Hematopoietic multipotent progenitor cell treated with erythropoietin and hydrocortisone succinate and interleukin-3 and kit ligand, for 17 days (in vitro differentiated cells): ENCODE measurements at regions not wholly inside any gene's neighbourhood (a gene's known extent, or its start where the extent isn't known, plus 50 kb on each side); places are given as distances from the start of the nearest gene placed in this dataset.

Source experiments
- DNase-seq: peaks from one replicate; pipeline ENCODE4 v3.0.0-alpha.2; 2015; ENCODE audit warnings: low spot score

- DNase-seq = no peak
These were observed 190.3 kb upstream of the CRY1 start for GRCh38 chr12:107283652-107284051.

GRCh38 chr12:107284692-107285091, 191.3 kb upstream of the CRY1 start:
- no peak for DNase-seq

- DNase-seq = no peak
These were observed 194.4 kb upstream of the CRY1 start for GRCh38 chr12:107287436-107288413.

- no peak for DNase-seq
These were observed 195.2 kb upstream of the CRY1 start for GRCh38 chr12:107288414-107289127.

GRCh38 chr12:107291018-107291417, 197.7 kb upstream of the CRY1 start:
- DNase-seq = no peak

GRCh38 chr12:107296681-107297089, 203.3 kb upstream of the CRY1 start:
- DNase-seq = no peak

GRCh38 chr12:107302649-107303341, 209.4 kb upstream of the CRY1 start:
- DNase-seq = no peak

GRCh38 chr12:107304588-107305532, 211.5 kb upstream of the CRY1 start:
- DNase-seq = no peak

- DNase-seq = no peak
These were observed 212.9 kb upstream of the CRY1 start for GRCh38 chr12:107306141-107306659.

GRCh38 chr12:107308310-107308709, 215.0 kb upstream of the CRY1 start:
- DNase-seq = no peak

- no peak for DNase-seq
These were observed 215.7 kb upstream of the CRY1 start for GRCh38 chr12:107309020-107309419.

- no peak for DNase-seq
These were observed 217.3 kb upstream of the CRY1 start for GRCh38 chr12:107310621-107311020.

- DNase-seq = no peak
These were observed 218.3 kb upstream of the CRY1 start for GRCh38 chr12:107311682-107312081.

GRCh38 chr12:107317751-107318555, 224.6 kb upstream of the CRY1 start:
- no peak for DNase-seq

GRCh38 chr12:107318556-107318805, 225.1 kb upstream of the CRY1 start:
- DNase-seq = no peak

- DNase-seq = no peak
These were observed 225.6 kb upstream of the CRY1 start for GRCh38 chr12:107318806-107319532.

GRCh38 chr12:107319533-107320032, 226.2 kb upstream of the CRY1 start:
- DNase-seq = no peak

GRCh38 chr12:107320033-107320928, 226.9 kb upstream of the CRY1 start:
- DNase-seq = no peak
